ENCODE measurements at regions not wholly inside any gene's neighbourhood (a gene's known extent, or its start where the extent isn't known, plus 50 kb on each side); places are given as distances from the start of the nearest gene placed in this dataset.

DNA sequence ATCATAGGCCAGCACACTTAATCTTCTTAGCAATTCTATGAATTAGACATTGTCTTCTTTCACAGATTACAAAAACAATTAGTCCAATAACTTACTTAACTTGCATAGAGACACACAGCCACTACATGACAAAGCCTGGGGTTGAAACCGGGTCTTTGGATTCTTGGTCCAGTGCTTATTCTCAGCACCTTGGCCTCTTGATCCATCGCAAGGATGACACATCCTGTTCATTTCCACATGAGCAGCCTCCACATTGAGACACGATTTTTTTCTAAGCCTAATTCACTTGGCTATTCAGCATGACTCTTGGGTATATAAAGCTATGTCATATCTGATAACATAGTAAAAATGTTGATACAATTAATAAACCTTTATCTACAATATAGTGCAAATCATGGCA is 221.0 kb upstream of the FOXD3 start:
- TF ChIP-seq POLR2A (IDR thresholded peaks at IDR 0.05), result no peak
- TF ChIP-seq CTCF (IDR thresholded peaks at IDR 0.05), result no peak
- no peak for TF ChIP-seq POLR2AphosphoS5 (IDR thresholded peaks at IDR 0.05)
- TF ChIP-seq EP300 (IDR thresholded peaks at IDR 0.05), result no peak

All from suprapubic skin (tissue), 4 donors.